NCI-H748 treated with DMSO at 0.1 percent for 48 hours (cell line): ENCODE measurements at regions not wholly inside any gene's neighbourhood (a gene's known extent, or its start where the extent isn't known, plus 50 kb on each side); places are given as distances from the start of the nearest gene placed in this dataset.

ENCODE experiments used
- DNase-seq: peaks from one replicate; lab custom pipeline; 2025; lab: John Stamatoyannopoulos, UW

GRCh38 chr18:37674570-37674969 is 109.0 kb upstream of the CELF4 start:
- DNase-seq: no peak

- no peak for DNase-seq
Measured at GRCh38 chr18:37673671-37674070, 108.1 kb upstream of the CELF4 start.

- no peak for DNase-seq
Measured at GRCh38 chr18:37672932-37673595, 107.5 kb upstream of the CELF4 start.

- DNase-seq: no peak
Measured at GRCh38 chr18:37672001-37672400, 106.4 kb upstream of the CELF4 start.

GRCh38 chr18:37671530-37671929 is 105.9 kb upstream of the CELF4 start:
- no peak for DNase-seq

GRCh38 chr18:37671119-37671518 is 105.5 kb upstream of the CELF4 start:
- DNase-seq: no peak

- no peak for DNase-seq
Measured at GRCh38 chr18:37669991-37670534, 104.5 kb upstream of the CELF4 start.

- peak; percentile 49 for DNase-seq
Measured at GRCh38 chr18:37668971-37669747, 103.6 kb upstream of the CELF4 start.

- no peak for DNase-seq
Measured at GRCh38 chr18:37667836-37668235, 102.2 kb upstream of the CELF4 start.

GRCh38 chr18:37666991-37667390 is 101.4 kb upstream of the CELF4 start:
- DNase-seq: no peak

- no peak for DNase-seq
Measured at GRCh38 chr18:37666451-37666850, 100.9 kb upstream of the CELF4 start.

- DNase-seq: no peak
Measured at GRCh38 chr18:37665346-37665745, 99.7 kb upstream of the CELF4 start.

GRCh38 chr18:37663446-37663845 is 97.8 kb upstream of the CELF4 start:
- DNase-seq: no peak

- DNase-seq: no peak
Measured at GRCh38 chr18:37662546-37663339, 97.1 kb upstream of the CELF4 start.

GRCh38 chr18:37662099-37662498 is 96.5 kb upstream of the CELF4 start:
- no peak for DNase-seq

GRCh38 chr18:37661478-37661877 is 95.9 kb upstream of the CELF4 start:
- DNase-seq: no peak

- DNase-seq: no peak
Measured at GRCh38 chr18:37661061-37661460, 95.5 kb upstream of the CELF4 start.

- no peak for DNase-seq
Measured at GRCh38 chr18:37660658-37661057, 95.1 kb upstream of the CELF4 start.

- DNase-seq: no peak
Measured at GRCh38 chr18:37659906-37660305, 94.3 kb upstream of the CELF4 start.

- DNase-seq: no peak
Measured at GRCh38 chr18:37658894-37659293, 93.3 kb upstream of the CELF4 start.

GRCh38 chr18:37657493-37657892 is 91.9 kb upstream of the CELF4 start:
- no peak for DNase-seq

GRCh38 chr18:37654731-37655369 is 89.3 kb upstream of the CELF4 start:
- no peak for DNase-seq
